HG02852 (cell line): ENCODE measurements at regions not wholly inside any gene's neighbourhood (a gene's known extent, or its start where the extent isn't known, plus 50 kb on each side); places are given as distances from the start of the nearest gene placed in this dataset.
A peak's percentile ranks its signal among the peaks of the same experiment; 100 is the strongest.
"Not testable (repeated sequence)": the region's sequence is repeated elsewhere in the genome, so short reads cannot be mapped to it uniquely, and the experiment has no call there.

Experiments
- ATAC-seq: cut with Tn5 transposase; IDR thresholded peaks from one replicate; pipeline ENCODE4 v1.9.1; 2021; ENCODE audit warnings: mild to moderate bottlenecking, moderate library complexity; ENCODE audit not compliant: unreplicated experiment

GRCh38 chr3:27661797-27662196 lies 60.3 kb downstream of the EOMES start:
- ATAC-seq, result no peak

DNA sequence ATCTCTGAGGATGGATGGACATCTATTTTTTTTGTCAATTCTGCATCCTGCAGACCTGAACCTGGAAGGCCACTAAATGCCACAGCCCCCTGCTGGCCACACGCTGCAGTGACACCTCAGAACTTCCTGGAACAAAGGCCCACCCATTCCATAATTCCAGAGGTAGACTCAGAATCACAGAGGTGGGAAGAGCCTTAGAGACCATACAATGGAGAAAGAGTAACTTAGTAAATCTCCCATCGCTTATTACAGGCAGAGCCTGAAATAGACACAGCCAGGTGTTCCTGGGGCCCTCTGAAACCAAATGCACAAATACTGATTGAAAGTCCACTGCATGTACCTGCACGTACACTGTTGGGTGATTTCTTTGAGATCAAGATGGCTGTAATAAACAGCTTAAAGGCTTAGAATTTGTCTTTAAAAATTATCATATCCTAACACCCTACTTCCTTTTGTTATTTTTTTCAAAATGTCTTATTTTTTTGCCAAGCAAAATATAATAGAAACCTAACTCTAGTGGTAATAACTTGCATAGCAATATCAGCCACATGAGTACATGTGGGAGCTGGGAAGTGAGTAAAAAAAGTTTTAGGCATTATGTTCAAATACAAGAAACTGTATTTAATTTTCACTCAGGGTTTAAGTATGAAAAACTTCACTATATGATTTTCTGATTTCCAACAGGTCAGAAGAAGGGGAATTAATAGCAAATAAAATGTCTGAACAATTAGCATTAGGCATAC lies 62.7 kb downstream of the EOMES start:
- ATAC-seq, result peak; percentile 82

DNA sequence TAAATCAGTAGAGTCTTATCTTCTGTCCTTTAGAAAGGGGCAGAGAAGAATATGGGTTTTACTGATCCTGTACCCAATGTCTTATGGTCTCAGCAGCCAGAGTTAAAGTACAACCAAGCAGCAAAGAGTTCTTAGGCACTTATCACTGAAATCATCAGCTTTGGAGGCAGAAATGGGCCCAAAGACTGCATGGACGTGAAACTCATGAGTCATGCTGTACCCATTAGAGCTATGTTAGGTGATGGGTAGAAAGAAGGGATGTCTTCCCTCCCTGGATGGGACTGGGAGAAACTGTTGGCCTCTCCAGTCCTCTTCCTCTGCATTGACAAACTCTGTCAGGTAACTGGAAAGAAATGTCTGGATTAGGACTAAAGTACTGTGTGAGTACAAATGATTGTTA lies 63.4 kb downstream of the EOMES start:
- ATAC-seq, result peak; percentile 4

DNA sequence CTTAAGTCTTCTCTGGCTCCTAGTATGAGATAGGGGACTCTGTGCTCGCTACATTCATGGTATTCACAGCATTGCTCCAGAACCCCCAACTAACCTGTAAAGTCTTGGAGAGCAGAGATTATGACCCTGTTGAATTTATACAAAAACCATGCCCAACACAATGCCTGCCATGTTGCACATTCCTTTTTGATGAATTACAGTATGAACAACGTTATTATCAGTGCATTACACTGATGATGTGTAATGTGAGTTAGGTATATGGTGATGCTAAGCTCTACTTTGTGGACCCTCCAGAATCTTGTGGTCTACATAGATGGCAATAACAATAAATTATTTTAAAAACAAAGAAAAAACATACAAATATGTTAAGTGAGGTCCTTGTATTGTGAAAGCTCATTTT lies 64.3 kb downstream of the EOMES start:
- no peak for ATAC-seq

DNA sequence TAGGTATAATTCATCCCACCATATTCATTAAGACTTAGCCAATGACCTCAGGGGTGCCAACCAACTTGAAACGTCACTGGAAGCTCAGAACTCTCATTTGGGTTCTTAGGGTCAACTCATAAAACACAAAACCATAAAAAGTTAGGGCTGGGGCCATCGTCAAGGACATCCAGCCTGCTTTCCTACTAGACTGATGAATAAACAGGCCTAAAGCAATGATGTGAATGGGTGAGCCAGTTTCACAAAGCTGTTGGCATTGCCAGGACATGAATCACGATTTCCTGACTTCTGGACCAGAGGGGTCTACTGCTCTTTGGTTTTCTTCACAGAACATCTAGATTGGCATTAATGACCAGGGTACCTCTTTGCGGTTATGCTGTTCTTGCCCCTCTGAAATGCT lies 64.7 kb downstream of the EOMES start:
- ATAC-seq, result no peak

DNA sequence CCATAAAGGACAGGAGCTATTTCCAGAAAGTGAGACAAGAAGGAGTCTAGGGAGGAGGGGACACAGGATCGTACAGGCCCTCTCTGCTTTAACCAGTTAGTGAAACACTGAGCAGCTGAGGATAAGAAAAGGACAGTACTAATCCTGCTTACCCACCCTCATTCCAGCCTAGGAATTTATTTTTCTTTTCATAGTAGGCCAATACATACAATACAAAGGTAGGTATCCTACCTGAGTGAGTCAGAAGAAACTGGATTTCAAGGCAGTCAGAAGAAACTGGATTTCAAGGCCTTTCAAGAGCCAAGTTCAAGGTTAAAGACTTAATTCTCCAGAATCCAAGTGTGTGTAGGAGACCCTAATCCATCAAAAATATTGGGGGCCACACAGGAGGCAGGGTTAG lies 65.3 kb downstream of the EOMES start:
- ATAC-seq, result no peak

DNA sequence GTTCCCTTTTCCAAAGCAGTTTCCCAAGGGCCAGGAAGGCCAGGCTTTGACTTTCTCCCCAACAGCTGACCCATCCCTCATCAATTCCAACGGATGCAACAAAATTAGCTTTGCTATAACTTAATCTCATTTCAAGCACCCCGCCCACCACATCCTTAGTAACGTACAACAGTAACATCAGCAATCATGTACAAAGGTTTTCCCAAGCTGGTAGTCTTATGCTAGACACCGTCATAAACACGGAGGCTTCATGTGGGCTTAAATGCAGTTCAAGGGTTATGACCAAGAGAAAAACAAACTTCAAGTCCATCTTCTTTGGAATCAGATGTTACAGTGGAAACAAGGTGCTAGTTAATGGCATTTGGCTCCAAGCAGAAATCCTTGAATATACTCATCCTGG lies 66.6 kb downstream of the EOMES start:
- no peak for ATAC-seq

GRCh38 chr3:27653803-27654558 lies 68.1 kb downstream of the EOMES start:
- ATAC-seq, result no peak

DNA sequence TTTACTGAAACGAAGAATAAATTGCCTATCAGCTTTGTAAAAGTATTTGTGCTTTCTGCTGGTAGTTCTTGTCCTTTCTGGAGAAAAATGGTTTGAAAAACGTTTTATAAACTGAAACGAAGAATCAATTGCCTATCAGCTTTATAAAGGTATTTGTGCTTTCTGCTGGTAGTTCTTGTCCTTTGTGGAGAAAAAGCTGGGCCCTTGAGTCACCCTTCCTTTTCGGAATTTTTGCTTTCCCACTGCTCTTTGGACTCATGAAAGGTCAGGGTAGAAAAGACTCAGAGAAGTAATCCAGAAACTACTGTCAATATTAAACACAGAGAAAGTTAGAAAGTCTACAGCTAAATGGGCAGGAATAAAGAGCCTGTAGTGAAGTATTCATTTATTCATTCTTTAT lies 72.8 kb downstream of the EOMES start:
- ATAC-seq, result no peak

GRCh38 chr3:27646896-27647295 lies 75.2 kb downstream of the EOMES start:
- ATAC-seq, result no peak

GRCh38 chr3:27644941-27645340 lies 77.2 kb downstream of the EOMES start:
- ATAC-seq, result no peak

DNA sequence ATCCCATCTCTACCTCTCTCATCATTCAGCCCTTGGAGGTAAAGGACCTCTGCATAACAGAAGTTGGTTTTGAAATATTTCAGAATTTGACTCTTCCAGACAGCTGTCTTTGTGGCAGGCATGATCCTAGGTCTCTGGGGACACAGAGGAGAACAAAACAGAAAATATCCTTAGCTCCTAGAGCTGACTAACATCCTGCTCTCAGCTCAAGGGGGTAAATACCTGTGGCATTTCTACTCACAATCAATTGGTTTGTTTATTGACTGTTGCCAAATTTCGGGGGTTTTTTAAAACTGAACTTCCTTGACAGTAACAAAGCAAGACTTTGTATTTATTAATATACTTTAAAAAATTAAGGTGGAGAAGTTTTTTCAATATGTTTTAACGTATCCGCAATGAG lies 78.8 kb downstream of the EOMES start:
- no peak for ATAC-seq

DNA sequence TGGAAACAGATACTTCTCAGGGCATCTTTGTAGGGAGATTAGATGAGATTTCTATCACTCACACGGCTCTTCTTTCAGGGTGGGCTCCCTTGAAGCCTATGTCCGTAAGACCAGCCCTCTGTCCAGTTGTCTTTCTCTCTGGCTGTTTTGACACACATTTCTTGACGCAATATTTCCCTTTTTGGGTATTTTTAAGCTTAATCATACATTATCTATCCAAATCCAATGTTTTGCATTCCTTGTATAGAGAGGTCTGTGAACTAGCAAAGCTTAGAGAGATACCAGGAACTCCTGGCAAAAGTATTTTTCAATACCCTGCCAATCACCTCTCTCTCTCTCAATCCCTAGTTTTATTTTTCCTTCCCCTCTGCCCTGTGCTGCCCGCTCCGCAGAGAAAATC lies 79.3 kb downstream of the EOMES start:
- no peak for ATAC-seq

GRCh38 chr3:27641888-27642601 lies 80.1 kb downstream of the EOMES start:
- ATAC-seq, result no peak

- no peak for ATAC-seq
These were observed 80.8 kb downstream of the EOMES start for GRCh38 chr3:27641271-27641800.

GRCh38 chr3:27639271-27639670 lies 82.9 kb downstream of the EOMES start:
- no peak for ATAC-seq

DNA sequence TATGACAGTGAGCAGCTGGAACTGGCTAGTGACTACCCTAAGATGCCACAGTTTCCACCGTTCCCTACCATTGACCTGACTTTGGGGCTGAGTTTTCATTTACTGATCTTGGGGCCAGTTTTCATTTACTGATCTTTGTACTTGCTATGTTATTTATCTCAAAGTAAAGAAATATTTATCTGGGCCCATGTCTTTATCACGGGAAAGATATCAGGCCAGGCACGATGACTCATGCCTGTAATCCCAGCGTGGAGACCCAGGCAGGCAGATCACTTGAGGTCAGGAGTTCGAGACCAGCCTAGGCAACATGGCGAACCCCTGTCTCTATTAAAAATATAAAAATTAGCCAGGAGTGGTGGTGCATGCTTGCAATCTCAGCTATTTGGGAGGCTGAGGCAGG lies 83.5 kb downstream of the EOMES start:
- ATAC-seq, result no peak

GRCh38 chr3:27637346-27637995 lies 84.7 kb downstream of the EOMES start:
- ATAC-seq, result no peak

DNA sequence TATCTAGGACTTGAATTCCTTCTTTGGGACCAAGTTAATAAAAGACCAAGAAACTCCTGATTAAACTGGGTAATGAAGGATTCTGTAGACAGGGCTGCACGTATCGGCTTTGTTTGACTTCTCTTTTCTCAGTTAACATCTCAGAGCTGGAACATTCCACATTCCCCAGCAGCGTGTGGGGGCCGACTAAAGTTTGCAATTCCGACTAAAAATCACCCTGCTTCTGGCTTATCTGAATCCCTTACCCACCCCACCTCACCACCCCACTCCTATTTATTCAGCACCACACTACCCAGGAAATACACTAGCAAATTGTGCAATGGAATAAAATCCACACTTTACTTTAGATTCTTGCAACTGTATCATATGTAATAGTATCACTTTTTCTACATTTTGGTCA lies 87.1 kb downstream of the EOMES start:
- not testable (repeated sequence) for ATAC-seq

DNA sequence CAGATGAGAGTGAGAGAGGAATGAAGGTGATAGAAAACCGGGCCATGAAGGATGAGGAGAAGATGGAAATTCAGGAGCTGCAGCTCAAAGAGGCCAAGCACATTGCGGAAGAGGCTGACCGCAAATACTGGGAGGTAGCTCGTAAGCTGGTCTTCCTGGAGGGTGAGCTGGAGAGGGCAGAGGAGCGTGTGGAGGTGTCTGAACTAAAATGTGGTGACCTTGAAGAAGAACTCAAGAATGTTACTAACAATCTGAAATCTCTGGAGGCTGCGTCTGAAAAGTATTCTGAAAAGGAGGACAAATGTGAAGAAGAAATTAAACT lies 88.9 kb downstream of the EOMES start:
- peak; percentile 25 for ATAC-seq
